ENCODE measurements at regions not wholly inside any gene's neighbourhood (a gene's known extent, or its start where the extent isn't known, plus 50 kb on each side); places are given as distances from the start of the nearest gene placed in this dataset.

DNA sequence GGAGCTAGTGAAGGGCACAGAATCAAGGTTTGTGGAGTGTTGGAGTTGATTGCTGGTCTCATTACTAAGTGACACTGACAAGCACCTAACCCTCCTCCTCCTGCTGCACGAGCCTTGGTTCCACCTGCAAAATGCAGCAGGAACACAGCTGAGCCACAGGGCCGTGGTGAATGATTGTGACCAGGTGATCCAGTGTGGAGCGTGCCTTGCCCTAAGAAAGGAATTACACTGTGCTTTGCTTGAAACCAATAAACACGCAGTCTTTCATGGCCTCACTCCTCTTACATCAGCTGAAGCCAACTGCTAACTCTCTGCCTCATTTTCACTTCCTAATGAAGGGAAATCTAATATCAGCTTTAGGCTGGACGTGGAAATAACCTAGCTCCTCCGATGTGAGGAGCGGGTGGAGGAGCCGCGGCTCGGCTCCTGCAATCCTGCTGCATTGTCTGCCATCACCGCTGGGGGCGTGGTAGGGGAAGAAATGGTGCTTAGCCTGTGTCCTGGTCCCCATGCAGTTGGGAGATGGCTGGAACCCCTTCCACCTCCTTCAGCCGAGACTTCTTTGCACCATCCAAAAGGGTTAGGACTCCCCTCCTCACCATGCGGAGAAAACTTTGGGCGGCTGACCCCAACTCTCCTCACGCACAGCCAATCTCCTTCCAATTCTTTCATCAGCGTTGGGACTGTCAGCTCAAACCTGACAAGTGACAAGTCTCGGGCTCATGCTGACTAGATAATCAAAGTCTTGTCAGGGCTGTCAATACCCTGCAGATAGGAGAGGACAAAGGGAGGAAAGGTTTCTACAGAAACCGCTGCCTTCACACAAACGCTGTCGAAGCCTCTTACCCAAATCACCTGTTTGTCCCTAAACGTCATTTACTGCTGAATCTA, 427.9 kb downstream of the ZNF536 start:
- peak; percentile 6 for DNase-seq (ENCODE audit: low read depth)
- in situ Hi-C loops (cut with HindIII; ENCODE audit: low pct_unique_long_range_greater_than_20kb, low sequenced_read_pairs) = no loop called here

DNA sequence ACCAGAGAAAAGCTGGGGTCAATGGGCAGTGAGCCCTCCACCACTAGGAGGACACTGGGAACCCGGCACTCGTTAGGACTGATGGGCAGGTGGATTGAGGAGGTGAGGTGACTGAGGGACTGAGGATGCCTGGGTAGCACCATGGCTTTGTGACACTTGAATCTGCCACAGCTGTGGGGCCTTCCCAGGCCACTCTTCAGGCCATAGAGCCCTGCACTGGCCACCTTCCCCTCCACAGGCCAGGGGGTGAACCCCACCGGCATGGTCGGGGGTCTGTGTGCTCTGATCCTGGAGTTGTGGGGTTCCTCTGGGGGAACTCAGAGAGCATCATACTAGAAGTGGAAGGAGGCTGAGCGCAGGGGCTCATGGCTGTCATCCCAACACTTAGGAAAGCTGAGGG, 423.5 kb downstream of the ZNF536 start:
- DNase-seq (ENCODE audit: low read depth) = no peak
- in situ Hi-C loops (cut with HindIII; ENCODE audit: low pct_unique_long_range_greater_than_20kb, low sequenced_read_pairs) = no loop called here

DNA sequence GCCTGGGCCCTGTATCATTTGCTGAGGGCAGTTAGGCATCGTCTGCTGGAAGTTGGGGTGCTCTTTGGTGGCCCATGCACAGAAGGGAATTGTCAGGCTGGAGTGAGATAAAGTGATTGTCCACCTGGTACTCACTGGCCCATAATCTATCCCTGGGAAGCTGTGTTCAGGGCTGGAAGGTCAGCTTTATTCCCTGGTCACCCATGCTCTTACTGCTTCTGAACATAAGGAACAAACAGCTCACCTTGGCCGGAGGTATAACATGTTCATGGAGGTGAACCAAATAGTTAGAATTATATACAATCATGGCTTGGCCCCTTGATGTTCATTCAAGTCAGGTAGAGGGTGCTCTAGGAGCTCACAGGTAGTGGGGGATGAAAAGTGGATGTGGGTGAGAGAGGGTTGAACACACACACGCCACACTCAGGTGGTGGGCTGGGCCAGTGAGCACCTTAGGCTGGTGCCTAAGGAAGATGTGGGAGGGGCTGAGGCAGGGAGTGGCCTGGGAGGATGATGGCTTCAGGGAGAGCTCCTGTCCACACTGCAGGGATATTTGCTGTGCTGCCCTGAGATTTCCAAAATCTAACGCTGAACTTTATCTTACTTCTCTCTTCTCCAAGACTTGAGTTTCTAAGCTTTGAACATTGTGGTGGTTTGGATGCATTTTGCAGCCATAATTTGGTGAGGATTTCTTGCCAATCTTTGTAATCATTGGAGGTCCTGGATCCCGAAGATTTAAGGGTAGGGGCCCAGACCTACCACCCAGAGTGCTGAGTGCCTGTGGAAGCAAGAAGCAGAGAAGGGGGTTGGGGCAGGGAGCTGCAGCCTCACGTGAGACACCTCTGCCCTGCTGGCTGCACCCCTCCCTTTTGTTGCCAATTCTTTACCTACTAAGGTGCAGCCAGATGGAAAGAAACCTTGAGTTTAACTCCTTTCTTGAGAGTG, 420.6 kb downstream of the ZNF536 start:
- no peak for DNase-seq (ENCODE audit: low read depth)
- in situ Hi-C loops (cut with HindIII; ENCODE audit: low pct_unique_long_range_greater_than_20kb, low sequenced_read_pairs) = no loop called here

DNA sequence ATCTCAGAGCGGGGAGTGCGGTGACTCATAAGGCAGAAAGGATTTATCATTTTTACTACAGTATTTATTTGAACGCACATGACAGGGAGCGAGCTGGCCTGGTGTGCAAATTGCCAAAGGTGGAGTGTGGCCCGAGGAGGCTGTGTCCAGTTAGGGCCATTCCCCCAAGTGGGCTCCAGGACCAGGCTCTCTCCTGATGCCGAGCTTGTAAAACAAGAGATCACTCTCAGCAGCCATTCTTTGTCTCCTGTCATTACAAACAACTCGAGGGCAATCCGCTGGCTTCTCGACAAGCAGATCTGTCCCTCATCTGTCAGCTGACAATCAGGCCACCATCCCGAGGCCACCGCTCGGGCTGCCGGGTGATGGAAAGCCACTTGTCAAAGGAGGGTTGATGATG, 418.9 kb downstream of the ZNF536 start:
- DNase-seq (ENCODE audit: low read depth) = no peak
- in situ Hi-C loops (cut with HindIII; ENCODE audit: low pct_unique_long_range_greater_than_20kb, low sequenced_read_pairs) = no loop called here

DNA sequence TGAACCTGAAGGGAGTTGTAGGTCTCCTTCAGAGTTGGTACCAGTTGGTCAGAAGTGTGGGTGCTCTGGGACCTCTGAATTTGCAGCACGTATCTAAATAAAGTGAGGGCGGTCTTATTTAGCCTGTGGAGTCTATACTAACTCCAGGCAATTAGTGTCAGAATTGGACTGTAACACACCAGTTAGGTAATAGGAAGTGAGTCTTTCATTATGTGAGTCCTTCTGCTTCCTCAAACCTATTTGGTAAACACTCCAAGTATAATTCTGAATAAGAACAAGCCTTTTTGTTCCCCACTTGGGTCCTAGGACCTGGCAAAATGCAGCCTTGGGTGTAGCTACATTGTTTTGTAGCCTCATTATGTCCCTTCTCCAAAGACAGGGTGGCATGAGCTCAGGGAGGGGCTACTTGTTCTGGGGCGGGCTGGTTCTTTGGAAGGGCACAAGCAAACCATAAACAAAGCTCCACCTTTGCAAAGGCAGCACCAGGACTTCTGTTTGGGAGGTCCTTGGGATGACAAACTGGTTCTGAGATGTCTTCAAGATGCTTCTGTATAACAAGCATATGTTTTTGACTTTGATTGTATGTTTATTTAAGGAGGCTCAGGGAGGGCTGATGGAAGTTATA, 418.0 kb downstream of the ZNF536 start:
- no peak for DNase-seq (ENCODE audit: low read depth)
- in situ Hi-C loops (cut with HindIII; ENCODE audit: low pct_unique_long_range_greater_than_20kb, low sequenced_read_pairs) = no loop called here

DNA sequence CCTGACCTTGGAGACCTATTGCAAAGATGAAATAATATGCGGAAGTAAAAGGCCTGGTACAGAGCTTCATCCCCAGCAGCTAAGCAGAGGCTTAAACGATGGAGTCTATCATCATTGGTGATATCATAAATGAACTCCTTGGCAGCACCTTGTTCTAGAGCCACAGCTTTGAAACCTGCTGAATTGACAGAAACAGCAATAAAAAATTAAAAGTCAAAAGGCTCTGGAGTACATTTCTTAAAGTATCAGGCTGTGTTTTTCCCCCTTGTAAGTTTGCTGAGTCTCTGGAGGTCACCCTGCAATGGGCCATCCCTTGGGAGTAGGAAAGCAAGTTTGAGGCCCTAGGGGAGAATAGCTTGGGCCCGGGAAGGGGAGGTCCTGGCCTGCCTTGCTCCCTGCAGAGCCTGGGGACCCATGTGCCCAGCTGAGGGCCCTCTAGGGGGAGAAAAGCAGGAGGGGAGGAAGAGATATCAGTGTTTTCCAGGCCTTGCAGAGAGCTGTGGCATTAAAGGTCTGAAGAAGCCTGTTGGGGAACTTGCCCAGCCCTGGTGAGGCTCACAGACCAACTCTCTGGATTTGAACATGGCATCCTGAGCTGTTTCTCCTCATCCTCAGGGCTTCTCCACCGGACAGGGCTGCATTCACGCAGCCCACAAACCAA, 416.1 kb downstream of the ZNF536 start:
- in situ Hi-C loops (cut with HindIII; ENCODE audit: low pct_unique_long_range_greater_than_20kb, low sequenced_read_pairs) = no loop called here
- DNase-seq (ENCODE audit: low read depth) = no peak

DNA sequence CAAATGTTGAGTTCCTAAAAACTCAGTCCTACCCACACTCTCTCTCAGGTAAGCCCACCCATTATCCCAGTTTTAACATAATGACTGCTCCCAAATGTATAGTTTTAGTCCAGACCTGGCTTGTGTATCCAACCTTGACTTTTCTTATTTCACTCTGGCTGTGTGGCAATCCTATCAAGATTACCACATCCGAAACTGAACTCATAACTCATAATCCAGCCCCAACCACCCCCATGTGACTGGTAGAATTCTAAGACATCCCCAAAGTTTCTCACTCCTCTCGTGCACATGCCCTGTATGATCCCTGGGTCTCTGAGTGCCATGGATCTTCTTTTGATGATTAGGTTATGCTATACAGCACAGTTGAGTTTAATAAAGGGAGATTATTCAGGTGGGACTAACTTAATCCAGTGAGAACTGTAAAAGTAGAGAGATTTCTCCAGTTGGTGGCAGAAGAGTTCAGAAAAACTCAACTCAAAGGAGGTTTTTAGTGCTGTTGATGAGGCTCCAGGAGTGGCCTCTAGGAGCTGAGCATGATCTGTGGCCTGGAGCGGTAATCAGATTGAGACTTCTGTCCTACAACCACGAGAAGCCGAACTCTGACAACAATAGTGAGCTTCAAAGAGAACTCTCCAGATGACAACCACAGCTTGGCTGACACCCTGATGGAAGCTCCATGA, 413.4 kb downstream of the ZNF536 start:
- DNase-seq (ENCODE audit: low read depth) = no peak
- in situ Hi-C loops (cut with HindIII; ENCODE audit: low pct_unique_long_range_greater_than_20kb, low sequenced_read_pairs) = no loop called here

DNA sequence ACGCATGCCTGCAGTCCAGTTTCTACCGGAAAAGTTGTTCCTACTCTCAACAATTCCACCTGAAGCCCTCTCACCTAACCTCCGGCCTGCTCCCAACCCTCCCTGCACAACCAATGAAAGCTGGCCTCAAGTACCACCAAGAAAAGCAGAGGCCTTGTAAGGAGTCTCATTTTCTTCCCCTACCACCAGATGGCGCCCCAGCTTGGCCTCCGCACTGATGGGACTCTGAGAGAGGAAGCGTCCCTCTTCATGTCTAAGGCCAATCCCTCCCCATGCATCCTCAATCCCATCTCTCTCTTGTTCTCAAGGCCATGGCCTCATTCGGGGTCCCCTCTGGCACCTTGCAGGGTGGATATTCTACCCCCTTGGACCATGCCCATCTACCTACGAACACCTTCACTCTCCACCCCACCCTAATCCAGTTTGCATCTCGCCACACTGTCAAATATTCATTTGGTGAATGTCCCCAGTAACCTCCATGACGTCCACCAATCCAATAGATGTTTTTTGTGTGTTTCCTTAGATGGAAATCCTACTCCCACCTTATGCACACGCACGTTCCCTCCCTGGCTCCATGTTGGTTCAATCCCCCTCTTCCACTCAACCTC, 412.8 kb downstream of the ZNF536 start:
- in situ Hi-C loops (cut with HindIII; ENCODE audit: low pct_unique_long_range_greater_than_20kb, low sequenced_read_pairs) = no loop called here
- peak; percentile 21 for DNase-seq (ENCODE audit: low read depth)

DNA sequence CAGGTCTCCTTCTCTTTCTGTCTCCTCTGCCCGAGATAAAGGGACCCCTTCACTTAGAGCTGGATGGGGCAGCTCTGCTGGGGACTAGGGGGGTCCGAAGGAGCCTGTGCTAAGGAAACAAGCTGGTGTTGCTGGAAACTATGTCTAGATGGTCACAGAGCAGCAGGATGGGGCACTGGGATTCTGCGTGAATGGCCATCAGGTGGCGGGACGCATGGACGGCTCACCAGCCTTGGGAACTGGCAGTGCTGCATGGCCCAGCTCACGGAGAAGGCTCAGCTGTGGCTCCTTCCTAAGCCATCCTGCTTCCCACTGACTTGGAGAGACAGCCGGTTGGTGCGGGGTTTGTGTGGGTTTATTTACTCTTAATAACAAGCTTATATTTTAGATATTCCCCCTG, 411.8 kb downstream of the ZNF536 start:
- in situ Hi-C loops (cut with HindIII; ENCODE audit: low pct_unique_long_range_greater_than_20kb, low sequenced_read_pairs) = no loop called here
- no peak for DNase-seq (ENCODE audit: low read depth)

DNA sequence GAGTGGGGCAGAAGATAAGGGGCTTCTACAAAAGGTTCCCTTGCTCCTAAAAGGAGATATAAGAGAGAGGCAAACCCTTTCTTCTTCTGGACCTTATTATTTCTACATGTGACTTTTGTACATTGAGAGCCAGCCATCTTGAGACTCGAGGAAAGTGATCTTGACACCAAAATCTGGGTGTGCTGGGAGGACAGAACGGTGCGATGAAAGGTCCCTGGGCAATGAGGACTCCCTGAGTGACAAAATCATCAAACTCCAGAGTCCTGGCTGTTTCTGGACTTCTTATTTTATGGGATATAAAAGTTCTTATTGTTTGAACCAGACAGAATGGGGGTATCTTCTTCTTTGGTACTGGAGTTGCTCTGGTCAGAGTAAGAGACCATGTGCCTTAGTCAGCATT, 411.0 kb downstream of the ZNF536 start:
- no peak for DNase-seq (ENCODE audit: low read depth)
- in situ Hi-C loops (cut with HindIII; ENCODE audit: low pct_unique_long_range_greater_than_20kb, low sequenced_read_pairs) = no loop called here

DNA sequence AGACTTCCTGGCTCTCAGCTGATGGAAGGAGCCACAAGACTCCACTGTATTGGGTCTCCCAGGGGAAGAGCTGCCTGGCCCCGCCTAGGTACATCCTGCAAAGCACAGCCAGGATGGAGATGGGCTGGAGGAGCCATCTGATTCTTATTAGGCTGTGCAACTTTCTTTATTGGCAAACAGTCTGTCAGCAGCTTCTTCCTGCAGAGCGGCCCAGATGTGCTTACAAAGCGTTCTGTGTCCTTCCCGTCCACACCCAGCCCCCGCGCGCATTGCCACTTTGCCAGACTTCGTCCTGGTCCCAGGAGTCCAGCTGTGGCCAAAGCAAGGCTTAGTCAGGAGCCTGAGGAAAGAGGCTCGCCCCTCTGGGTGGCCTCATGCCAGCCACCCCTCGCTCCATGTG, 409.3 kb downstream of the ZNF536 start:
- in situ Hi-C loops (cut with HindIII; ENCODE audit: low pct_unique_long_range_greater_than_20kb, low sequenced_read_pairs) = no loop called here

DNA sequence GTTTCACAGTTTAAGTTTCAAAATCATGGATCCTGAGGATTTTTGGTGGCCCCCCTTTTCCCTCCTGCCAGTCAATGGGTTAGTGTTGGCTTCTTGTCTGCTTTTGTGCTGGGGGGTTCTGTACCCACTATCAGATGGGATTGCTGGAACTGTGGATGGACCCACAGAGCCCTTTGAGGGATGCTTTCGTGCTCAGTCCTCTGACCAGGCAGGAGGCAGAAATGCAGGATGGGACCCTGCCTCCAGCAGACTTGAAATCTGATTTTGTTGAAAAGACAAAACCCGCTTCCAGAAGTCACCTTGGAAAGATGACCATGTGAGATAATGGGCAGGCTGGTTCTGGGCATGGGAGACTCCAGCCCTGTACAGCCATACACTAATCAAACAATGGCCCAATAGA, 408.9 kb downstream of the ZNF536 start:
- no peak for DNase-seq (ENCODE audit: low read depth)
- in situ Hi-C loops (cut with HindIII; ENCODE audit: low pct_unique_long_range_greater_than_20kb, low sequenced_read_pairs) = no loop called here

More for the DNA sequence above, 409.3 kb downstream of the ZNF536 start:
- no peak for DNase-seq (ENCODE audit: low read depth)

DNA sequence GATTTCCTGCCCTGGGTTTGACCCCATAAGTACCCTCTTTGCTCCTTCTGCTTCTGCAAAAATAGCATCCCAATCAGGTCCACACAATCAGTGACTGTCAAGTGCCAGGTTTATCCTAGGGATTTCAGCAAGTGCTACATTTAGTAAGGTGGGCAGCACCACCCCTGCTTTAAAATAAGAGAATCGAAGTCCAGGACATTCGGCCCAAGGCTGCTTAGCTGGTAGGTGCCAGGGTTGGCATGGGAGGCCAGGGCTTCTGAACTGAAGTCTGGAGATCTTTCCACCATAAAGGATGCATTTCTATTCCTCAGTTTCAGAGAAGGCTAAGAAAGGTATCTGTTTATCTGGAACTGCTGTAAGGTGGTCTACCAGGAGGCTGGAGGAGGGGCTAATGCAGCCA, 408.3 kb downstream of the ZNF536 start:
- no peak for DNase-seq (ENCODE audit: low read depth)
- in situ Hi-C loops (cut with HindIII; ENCODE audit: low pct_unique_long_range_greater_than_20kb, low sequenced_read_pairs) = no loop called here

DNA sequence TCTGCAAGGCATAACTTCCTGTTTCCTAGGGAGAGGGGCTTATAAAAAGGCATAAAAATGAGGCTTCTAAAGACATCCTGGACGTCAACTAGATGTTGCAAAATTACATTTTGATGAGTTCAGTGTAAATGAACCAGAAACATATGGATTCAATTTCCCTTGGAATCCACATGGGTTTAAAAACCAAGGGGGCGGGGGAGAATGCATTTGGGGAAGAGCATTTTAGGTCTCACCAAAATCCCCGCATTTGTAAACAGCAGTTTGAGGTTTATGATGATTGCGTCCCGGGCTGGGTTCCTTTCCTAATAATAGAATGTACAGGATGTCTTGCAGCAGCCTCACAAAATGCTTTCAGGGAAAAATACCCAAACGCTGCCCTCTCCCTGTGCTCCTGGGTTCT, 407.8 kb downstream of the ZNF536 start:
- in situ Hi-C loops (cut with HindIII; ENCODE audit: low pct_unique_long_range_greater_than_20kb, low sequenced_read_pairs) = no loop called here

DNA sequence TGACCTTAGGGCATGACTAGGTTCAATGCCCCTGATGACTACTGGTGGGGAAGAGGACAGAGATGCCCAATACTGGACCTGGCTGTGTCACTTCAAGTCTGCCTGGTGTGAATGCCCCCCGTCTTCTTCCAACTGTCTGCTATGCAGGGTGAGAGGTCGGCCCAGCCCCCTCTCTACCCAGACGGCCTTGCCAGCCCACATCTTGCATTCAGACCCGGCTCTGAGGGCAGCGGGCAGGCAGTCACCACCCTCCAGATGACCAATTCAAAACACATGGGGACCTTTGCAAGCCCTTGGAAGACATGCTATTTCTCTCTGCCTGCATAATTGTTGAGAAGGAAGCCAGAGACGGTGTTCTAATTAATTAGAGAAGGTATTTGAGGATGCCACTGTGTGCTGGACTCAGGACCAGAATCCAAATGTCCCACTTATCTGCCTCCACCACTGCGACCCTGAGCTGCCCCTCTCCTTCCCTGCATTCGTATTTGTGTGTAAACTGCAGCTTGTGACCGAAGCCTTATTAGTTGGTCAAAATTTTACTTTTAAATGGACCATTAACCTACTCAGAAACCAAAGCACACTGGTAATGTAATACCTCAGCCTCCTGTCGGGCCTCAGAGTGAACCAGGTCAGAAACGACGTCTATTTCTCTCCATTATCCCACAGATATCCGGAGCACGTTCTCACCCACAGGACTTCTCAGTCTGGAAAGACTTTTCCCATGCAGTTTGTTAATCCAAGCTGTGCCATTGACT, 407.0 kb downstream of the ZNF536 start:
- in situ Hi-C loops (cut with HindIII; ENCODE audit: low pct_unique_long_range_greater_than_20kb, low sequenced_read_pairs) = no loop called here
- no peak for DNase-seq (ENCODE audit: low read depth)

More for the DNA sequence above, 407.8 kb downstream of the ZNF536 start:
- DNase-seq (ENCODE audit: low read depth) = no peak

DNA sequence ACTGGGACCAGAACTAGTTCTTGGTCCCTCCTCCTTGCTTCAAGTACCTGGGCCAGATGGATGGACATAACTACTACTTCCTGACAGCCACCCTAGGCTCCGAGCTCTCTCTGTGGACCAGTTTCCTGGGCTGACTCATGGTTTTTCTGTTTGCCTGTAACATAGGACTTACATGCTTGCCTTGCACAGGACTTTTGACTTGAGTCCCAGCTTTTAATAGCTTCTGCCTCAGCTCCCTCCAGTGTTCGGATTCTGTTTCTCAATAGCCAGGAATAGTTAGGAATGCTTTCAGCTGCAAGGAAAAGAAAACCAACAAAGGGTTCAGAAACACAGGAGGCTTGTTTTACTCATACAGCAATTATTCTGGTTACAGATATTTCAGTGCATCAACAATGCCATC, 405.9 kb downstream of the ZNF536 start:
- in situ Hi-C loops (cut with HindIII; ENCODE audit: low pct_unique_long_range_greater_than_20kb, low sequenced_read_pairs) = no loop called here
- no peak for DNase-seq (ENCODE audit: low read depth)

DNA sequence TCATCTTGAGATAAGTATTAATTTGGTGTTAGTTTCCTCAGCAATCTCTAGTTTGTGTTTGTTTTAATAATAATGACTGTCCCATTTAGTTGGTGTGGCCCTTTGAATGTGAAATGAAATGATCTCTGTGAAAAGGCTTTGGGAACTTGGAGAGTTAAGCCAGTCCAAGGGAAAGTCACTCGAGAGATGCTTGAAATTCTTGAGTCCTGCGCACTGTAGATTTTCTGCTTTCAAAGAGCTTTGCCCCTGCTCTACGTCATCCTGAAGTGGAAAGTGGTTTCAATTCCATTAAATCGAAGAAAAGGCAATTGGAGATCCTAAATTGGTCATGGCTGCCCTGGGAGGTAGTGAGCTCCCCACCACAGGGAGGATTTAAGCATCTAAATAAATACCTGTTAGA, 403.8 kb downstream of the ZNF536 start:
- in situ Hi-C loops (cut with HindIII; ENCODE audit: low pct_unique_long_range_greater_than_20kb, low sequenced_read_pairs) = no loop called here
- no peak for DNase-seq (ENCODE audit: low read depth)
